Astrocyte of the spinal cord (primary cell): ENCODE measurements at regions not wholly inside any gene's neighbourhood (a gene's known extent, or its start where the extent isn't known, plus 50 kb on each side); places are given as distances from the start of the nearest gene placed in this dataset.

Experiments used
- DNase-seq: peaks from one replicate; pipeline ENCODE4 v3.0.0; 2011; ENCODE audit warnings: low read depth, low spot score
- H3K4me3 ChIP-seq: 2 replicates; pipeline ENCODE4 v1.5.1; 2011; ENCODE audit warnings: low read depth, mild to moderate bottlenecking, low read length, moderate library complexity
- in situ Hi-C: cut with HindIII; loops from 2 replicates; pipeline ENCODE4 v1.10.0; 2017; ENCODE audit warnings: low sequenced_read_pairs
- TF ChIP-seq, protein P1 (sequence below): IDR thresholded peaks from 2 replicates; pipeline ENCODE4 v1.5.1; 2012; ENCODE audit warnings: low read depth, mild to moderate bottlenecking, low read length, inconsistent platforms

GRCh38 chr4:14915018-14915417, 87.3 kb upstream of the CPEB2 start:
- in situ Hi-C loops = no loop called here
- no peak for DNase-seq
- no peak overlapping the region for H3K4me3 ChIP-seq
- TF ChIP-seq, protein P1, sequence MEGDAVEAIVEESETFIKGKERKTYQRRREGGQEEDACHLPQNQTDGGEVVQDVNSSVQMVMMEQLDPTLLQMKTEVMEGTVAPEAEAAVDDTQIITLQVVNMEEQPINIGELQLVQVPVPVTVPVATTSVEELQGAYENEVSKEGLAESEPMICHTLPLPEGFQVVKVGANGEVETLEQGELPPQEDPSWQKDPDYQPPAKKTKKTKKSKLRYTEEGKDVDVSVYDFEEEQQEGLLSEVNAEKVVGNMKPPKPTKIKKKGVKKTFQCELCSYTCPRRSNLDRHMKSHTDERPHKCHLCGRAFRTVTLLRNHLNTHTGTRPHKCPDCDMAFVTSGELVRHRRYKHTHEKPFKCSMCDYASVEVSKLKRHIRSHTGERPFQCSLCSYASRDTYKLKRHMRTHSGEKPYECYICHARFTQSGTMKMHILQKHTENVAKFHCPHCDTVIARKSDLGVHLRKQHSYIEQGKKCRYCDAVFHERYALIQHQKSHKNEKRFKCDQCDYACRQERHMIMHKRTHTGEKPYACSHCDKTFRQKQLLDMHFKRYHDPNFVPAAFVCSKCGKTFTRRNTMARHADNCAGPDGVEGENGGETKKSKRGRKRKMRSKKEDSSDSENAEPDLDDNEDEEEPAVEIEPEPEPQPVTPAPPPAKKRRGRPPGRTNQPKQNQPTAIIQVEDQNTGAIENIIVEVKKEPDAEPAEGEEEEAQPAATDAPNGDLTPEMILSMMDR = no peak

DNA sequence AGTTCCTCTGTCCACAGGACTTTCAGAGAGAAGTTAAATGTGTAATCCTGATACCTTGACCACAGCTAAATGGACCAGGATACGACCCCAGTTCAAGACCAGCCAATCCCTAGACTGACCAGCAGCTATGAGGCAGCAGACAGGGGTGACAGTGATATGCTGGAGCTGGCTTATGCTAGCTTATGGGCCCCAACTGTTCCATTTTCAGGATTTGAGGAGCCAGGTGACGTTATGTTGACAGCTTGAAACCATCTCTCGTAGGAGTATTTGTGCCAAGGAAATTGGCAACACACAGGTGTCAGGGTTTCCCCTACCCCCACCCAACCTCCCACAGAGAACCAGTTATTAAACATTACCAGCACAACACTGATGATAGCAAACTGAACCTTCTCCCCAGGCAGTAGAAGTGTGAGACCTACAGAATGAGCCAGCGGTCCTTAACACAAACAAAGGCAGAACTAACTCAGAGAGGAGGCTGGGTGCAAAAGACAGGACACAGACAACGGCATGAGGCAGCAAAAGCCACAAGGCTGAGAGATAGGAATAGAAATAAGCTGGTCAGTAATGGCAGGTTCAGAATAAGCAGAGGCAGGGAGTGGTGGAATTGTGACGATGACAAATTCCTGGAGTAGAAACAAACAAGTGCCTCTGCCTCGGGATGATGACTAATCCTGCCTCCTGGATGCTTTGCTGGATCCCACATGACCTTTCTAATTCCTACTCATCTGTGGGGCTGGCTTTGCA, 85.6 kb upstream of the CPEB2 start:
- TF ChIP-seq, protein P1 = no peak
- DNase-seq = no peak
- in situ Hi-C loops = no loop called here
- no peak overlapping the region for H3K4me3 ChIP-seq

GRCh38 chr4:14917298-14917633, 85.0 kb upstream of the CPEB2 start:
- TF ChIP-seq, protein P1 = no peak
- H3K4me3 ChIP-seq = no peak overlapping the region
- no peak for DNase-seq
- in situ Hi-C loops = no loop called here

DNA sequence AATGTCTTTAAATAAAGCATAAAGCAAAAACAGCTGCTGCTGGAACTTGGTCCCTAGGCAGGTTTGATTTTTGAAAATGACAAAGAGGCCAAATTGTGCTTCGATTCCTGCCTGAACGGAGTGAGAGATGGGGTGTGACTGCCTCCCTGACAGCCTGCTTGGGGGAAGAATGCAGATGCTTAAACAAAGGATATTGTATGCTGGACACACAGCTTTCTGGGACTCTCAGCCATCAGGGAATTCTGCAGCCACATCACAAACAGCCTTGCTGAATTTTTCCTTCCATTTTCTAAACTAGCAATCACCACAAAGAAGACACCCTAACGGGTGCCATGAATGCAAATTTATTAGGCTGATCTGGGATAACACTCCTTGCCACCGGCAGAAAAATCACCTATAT, 83.9 kb upstream of the CPEB2 start:
- in situ Hi-C loops = no loop called here
- no peak for DNase-seq
- TF ChIP-seq, protein P1 = no peak
- no peak overlapping the region for H3K4me3 ChIP-seq

- in situ Hi-C loops = no loop called here
- TF ChIP-seq, protein P1 = no peak
- no peak overlapping the region for H3K4me3 ChIP-seq
- no peak for DNase-seq
These were observed 82.5 kb upstream of the CPEB2 start for GRCh38 chr4:14919785-14920184.

GRCh38 chr4:14920237-14920636, 82.0 kb upstream of the CPEB2 start:
- in situ Hi-C loops = no loop called here
- no peak for DNase-seq
- no peak overlapping the region for H3K4me3 ChIP-seq
- TF ChIP-seq, protein P1 = no peak
